Kidney epithelial cell (primary cell): ENCODE measurements at regions not wholly inside any gene's neighbourhood (a gene's known extent, or its start where the extent isn't known, plus 50 kb on each side); places are given as distances from the start of the nearest gene placed in this dataset.

Experiments used
- DNase-seq: peaks from one replicate; pipeline ENCODE4 v3.0.0-alpha.2; 2010; ENCODE audit warnings: low read depth
- H3K27me3 ChIP-seq: 2 replicates; pipeline ENCODE4 v1.6.0; 2011; ENCODE audit warnings: low read length; ENCODE audit not compliant: control insufficient read depth, insufficient read depth
- H3K36me3 ChIP-seq: 2 replicates; pipeline ENCODE4 v1.5.1; 2011; ENCODE audit warnings: low read length; ENCODE audit not compliant: control insufficient read depth, insufficient read depth
- H3K4me3 ChIP-seq: 2 replicates; pipeline ENCODE4 v1.5.1; 2011; ENCODE audit warnings: low read depth, mild to moderate bottlenecking, control low read depth, low read length
- CTCF ChIP-seq: IDR thresholded peaks from 2 replicates; pipeline ENCODE4 v1.5.1; 2011; ENCODE audit warnings: mild to moderate bottlenecking, moderate library complexity, low read length, control low read depth, inconsistent platforms; ENCODE audit not compliant: insufficient read depth, poor library complexity, severe bottlenecking

GRCh38 chr19:29293292-29293691 lies 80.3 kb upstream of the UQCRFS1 start:
- no peak overlapping the region for H3K4me3 ChIP-seq
- no peaks in the 10 kb centered on the region for H3K27me3 ChIP-seq
- H3K36me3 ChIP-seq: no peaks in the 10 kb centered on the region
- no peak for DNase-seq
- no peak for TF ChIP-seq CTCF

GRCh38 chr19:29293736-29294342 lies 80.9 kb upstream of the UQCRFS1 start:
- DNase-seq: no peak
- no peaks in the 10 kb centered on the region for H3K27me3 ChIP-seq
- no peak for TF ChIP-seq CTCF

GRCh38 chr19:29294343-29294811 lies 81.4 kb upstream of the UQCRFS1 start:
- no peak for TF ChIP-seq CTCF
- DNase-seq: no peak
- H3K4me3 ChIP-seq: no peak overlapping the region
- H3K36me3 ChIP-seq: no peaks in the 10 kb centered on the region
- no peaks in the 10 kb centered on the region for H3K27me3 ChIP-seq

More at GRCh38 chr19:29293736-29294342, 80.9 kb upstream of the UQCRFS1 start:
- Histone ChIP-seq H3K36me3 (no peaks in the 10 kb centered on the region), H3K4me3 (no peak overlapping the region)

- no peak for DNase-seq
- Histone ChIP-seq H3K36me3 (no peaks in the 10 kb centered on the region), H3K27me3 (no peaks in the 10 kb centered on the region), H3K4me3 (no peak overlapping the region)
- TF ChIP-seq CTCF: no peak
These were observed 82.3 kb upstream of the UQCRFS1 start for GRCh38 chr19:29295285-29295684.

- no peak for DNase-seq
- H3K27me3 ChIP-seq: no peaks in the 10 kb centered on the region
- H3K36me3 ChIP-seq: no peaks in the 10 kb centered on the region
- no peak overlapping the region for H3K4me3 ChIP-seq
- no peak for TF ChIP-seq CTCF
These were observed 84.4 kb upstream of the UQCRFS1 start for GRCh38 chr19:29297381-29297780.
